ENCODE measurements at regions not wholly inside any gene's neighbourhood (a gene's known extent, or its start where the extent isn't known, plus 50 kb on each side); places are given as distances from the start of the nearest gene placed in this dataset.

DNA sequence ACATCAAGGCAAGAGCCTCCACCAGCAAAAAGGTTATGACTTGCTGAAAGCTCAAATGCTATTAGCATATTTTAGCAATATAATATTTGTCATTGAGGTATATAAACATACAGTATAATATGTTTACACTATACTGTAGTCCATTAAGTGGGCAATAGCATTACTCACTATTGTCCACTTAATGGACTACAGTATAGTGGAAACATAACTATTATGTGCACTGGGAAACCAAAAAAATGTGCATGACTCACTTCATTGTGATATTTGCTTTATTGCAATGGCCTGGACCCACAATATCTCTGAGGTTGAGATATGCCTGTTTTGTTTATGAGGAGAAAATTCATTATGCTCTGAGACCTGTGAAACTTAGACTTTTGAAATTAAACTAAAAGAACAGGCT is 300.0 kb downstream of the BARHL2 start:
- in situ Hi-C loops (cut with MboI; ENCODE audit: low sequenced_read_pairs in 4 of 4) = no loop called here
- H3K27me3 ChIP-seq = no peaks in the 10 kb centered on the region
- no peaks in the 10 kb centered on the region for H3K4me1 ChIP-seq
- H3K4me3 ChIP-seq = no peak overlapping the region
- DNase-seq (no peak), ATAC-seq (no peak)
- H3K9me3 ChIP-seq = no peaks in the 10 kb centered on the region
- no peaks in the 10 kb centered on the region for H3K36me3 ChIP-seq
- no peak overlapping the region for H3K27ac ChIP-seq
- TF ChIP-seq, protein P1, sequence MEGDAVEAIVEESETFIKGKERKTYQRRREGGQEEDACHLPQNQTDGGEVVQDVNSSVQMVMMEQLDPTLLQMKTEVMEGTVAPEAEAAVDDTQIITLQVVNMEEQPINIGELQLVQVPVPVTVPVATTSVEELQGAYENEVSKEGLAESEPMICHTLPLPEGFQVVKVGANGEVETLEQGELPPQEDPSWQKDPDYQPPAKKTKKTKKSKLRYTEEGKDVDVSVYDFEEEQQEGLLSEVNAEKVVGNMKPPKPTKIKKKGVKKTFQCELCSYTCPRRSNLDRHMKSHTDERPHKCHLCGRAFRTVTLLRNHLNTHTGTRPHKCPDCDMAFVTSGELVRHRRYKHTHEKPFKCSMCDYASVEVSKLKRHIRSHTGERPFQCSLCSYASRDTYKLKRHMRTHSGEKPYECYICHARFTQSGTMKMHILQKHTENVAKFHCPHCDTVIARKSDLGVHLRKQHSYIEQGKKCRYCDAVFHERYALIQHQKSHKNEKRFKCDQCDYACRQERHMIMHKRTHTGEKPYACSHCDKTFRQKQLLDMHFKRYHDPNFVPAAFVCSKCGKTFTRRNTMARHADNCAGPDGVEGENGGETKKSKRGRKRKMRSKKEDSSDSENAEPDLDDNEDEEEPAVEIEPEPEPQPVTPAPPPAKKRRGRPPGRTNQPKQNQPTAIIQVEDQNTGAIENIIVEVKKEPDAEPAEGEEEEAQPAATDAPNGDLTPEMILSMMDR (IDR thresholded peaks at IDR 0.05 in 4 of 5, conservative IDR thresholded peaks at IDR 0.05 in 1 of 5) = no peak
- TF ChIP-seq POLR2A (IDR thresholded peaks at IDR 0.05) = no peak
- intact Hi-C loops (cut with DNase I; ENCODE audit: low total_unique reads) = no loop called here

DNA sequence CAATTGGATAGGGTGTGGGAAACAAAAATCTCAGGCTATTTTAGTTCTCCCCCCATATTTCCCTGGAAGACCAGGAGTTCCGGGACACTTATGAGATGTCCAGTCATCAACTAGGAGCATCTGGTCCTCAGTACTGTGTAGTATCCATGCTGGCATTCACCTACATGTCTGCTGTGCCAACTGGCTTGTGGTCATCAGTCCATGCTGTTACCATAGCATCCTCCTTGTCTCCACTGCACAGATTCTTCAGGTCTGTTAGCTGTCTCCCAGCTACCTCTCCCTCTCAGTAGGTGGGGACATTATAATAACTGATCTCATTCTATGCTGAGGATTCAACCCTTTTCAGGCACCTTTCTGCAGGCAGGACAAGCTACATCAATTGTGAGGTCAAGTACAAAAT is 302.9 kb downstream of the BARHL2 start:
- in situ Hi-C loops (cut with MboI; ENCODE audit: low sequenced_read_pairs in 4 of 4) = no loop called here
- H3K4me3 ChIP-seq = no peak overlapping the region
- intact Hi-C loops (cut with DNase I; ENCODE audit: low total_unique reads) = no loop called here

DNA sequence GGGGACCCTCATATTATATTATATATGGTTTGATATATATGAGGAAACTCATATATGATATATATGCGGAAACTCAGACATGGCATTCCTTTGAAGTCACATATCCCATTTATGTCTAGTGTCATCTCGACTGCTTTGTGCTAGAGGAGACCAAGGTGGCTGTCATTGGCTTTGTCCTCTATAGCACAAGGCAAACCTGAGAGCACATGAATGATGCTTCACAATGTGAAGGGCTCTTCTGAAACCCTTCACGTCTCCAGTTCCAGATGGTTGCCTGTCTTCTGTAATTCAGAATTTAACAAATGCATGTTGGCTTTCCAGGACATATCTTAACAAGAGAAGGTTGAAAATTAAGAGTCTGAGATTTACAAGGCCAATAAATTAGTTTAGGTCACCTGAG is 303.6 kb downstream of the BARHL2 start:
- DNase-seq (no peak), ATAC-seq (no peak)
- intact Hi-C loops (cut with DNase I; ENCODE audit: low total_unique reads) (no loop called here), in situ Hi-C loops (cut with MboI; ENCODE audit: low sequenced_read_pairs in 4 of 4) (no loop called here)
- Histone ChIP-seq H3K4me1 (no peaks in the 10 kb centered on the region), H3K9me3 (no peaks in the 10 kb centered on the region), H3K36me3 (no peaks in the 10 kb centered on the region), H3K27me3 (no peaks in the 10 kb centered on the region), H3K4me3 (no peak overlapping the region), H3K27ac (no peak overlapping the region)
- TF ChIP-seq, protein P1 (IDR thresholded peaks at IDR 0.05 in 4 of 5, conservative IDR thresholded peaks at IDR 0.05 in 1 of 5) = no peak
- TF ChIP-seq POLR2A (IDR thresholded peaks at IDR 0.05) = no peak

More for the DNA sequence above, 302.9 kb downstream of the BARHL2 start:
- DNase-seq = no peak
- H3K36me3 ChIP-seq = no peaks in the 10 kb centered on the region
- TF ChIP-seq, protein P1 (IDR thresholded peaks at IDR 0.05 in 4 of 5, conservative IDR thresholded peaks at IDR 0.05 in 1 of 5) = no peak
- no peak for TF ChIP-seq POLR2A (IDR thresholded peaks at IDR 0.05)
- H3K4me1 ChIP-seq = no peaks in the 10 kb centered on the region
- H3K27me3 ChIP-seq = no peaks in the 10 kb centered on the region
- no peak overlapping the region for H3K27ac ChIP-seq
- ATAC-seq = no peak
- H3K9me3 ChIP-seq = no peaks in the 10 kb centered on the region

DNA sequence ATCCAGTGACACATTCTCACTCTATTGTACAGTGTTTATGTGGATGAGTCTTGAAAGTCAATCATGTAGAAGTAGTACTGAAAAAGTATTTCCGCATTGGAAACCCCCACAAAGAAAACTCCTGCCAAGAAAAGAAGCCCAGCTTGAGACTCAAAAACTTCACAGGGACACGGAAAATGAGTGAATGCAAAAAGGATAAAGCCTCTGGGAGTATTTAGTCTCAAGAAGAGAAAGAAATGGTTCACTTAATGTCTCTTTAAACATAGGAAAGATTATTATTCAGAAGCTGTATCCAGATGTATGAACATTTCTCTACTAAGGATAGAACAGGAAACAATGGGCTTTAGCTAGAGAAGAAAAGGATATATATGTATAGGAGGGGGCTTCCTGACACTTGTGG is 304.5 kb downstream of the BARHL2 start:
- Histone ChIP-seq H3K27ac (no peak overlapping the region), H3K4me3 (no peak overlapping the region), H3K9me3 (no peaks in the 10 kb centered on the region), H3K27me3 (no peaks in the 10 kb centered on the region), H3K4me1 (no peaks in the 10 kb centered on the region), H3K36me3 (no peaks in the 10 kb centered on the region)
- DNase-seq (no peak), ATAC-seq (no peak)
- in situ Hi-C loops (cut with MboI; ENCODE audit: low sequenced_read_pairs in 4 of 4) (no loop called here), intact Hi-C loops (cut with DNase I; ENCODE audit: low total_unique reads) (no loop called here)
- TF ChIP-seq, protein P1 (IDR thresholded peaks at IDR 0.05 in 4 of 5, conservative IDR thresholded peaks at IDR 0.05 in 1 of 5) = no peak
- TF ChIP-seq POLR2A (IDR thresholded peaks at IDR 0.05) = no peak

DNA sequence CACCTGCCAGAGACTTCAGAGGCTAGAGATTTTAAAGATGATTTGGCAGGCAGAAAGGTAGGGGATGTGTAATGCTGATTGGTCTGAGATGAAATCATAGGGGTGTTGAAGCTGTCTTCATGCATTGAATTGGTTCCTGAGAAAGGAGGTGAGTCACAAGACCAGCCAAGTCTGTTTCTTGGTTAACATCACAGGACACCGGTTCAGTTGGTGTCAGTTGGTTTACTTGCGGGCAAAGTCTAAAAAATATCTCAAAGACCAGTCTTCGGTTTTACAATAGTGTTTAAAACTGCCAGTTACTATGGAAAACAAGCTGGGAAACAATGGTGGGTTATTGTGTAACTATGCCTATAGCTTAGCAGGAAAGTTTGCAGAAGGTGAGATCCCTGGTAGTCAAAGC is 305.9 kb downstream of the BARHL2 start:
- Histone ChIP-seq H3K4me3 (no peak overlapping the region), H3K36me3 (no peaks in the 10 kb centered on the region), H3K4me1 (no peaks in the 10 kb centered on the region), H3K27me3 (no peaks in the 10 kb centered on the region), H3K9me3 (no peaks in the 10 kb centered on the region), H3K27ac (no peak overlapping the region)
- in situ Hi-C loops (cut with MboI; ENCODE audit: low sequenced_read_pairs in 4 of 4) = no loop called here
- TF ChIP-seq POLR2A (IDR thresholded peaks at IDR 0.05) = no peak
- TF ChIP-seq, protein P1 (IDR thresholded peaks at IDR 0.05 in 4 of 5, conservative IDR thresholded peaks at IDR 0.05 in 1 of 5) = no peak
- DNase-seq (no peak), ATAC-seq (no peak)
- intact Hi-C loops (cut with DNase I; ENCODE audit: low total_unique reads) = no loop called here
